Mucosa of rectum (tissue), 2 donors: ENCODE measurements at regions not wholly inside any gene's neighbourhood (a gene's known extent, or its start where the extent isn't known, plus 50 kb on each side); places are given as distances from the start of the nearest gene placed in this dataset.
"Not testable (repeated sequence)": the region's sequence is repeated elsewhere in the genome, so short reads cannot be mapped to it uniquely, and the experiment has no call there.

Experiments
- H3K27ac ChIP-seq, 2 donors: one replicate each; pipeline ENCODE4 v1.7.0; 2013; ENCODE audit warnings: inconsistent platforms in 2 of 2, low read depth in 2 of 2, low read length in 2 of 2
- H3K27me3 ChIP-seq, 2 donors: one replicate each; pipeline ENCODE4 v1.7.0; 2013; ENCODE audit warnings: low read length in 2 of 2; ENCODE audit not compliant: control insufficient read depth in 2 of 2, insufficient read depth in 2 of 2
- H3K36me3 ChIP-seq, 2 donors: one replicate each; pipeline ENCODE4 v1.7.0; 2013; ENCODE audit warnings: low read length in 2 of 2; ENCODE audit not compliant: control insufficient read depth in 2 of 2, insufficient read depth in 2 of 2
- H3K4me1 ChIP-seq, 2 donors: one replicate each; pipeline ENCODE4 v1.7.0; 2013; ENCODE audit warnings: low read length in 2 of 2, mild to moderate bottlenecking in 1 of 2; ENCODE audit not compliant: control insufficient read depth in 2 of 2, insufficient read depth in 2 of 2
- H3K4me3 ChIP-seq, 2 donors: one replicate each; pipeline ENCODE4 v1.7.0; 2013; ENCODE audit warnings: low read length in 2 of 2
- H3K9ac ChIP-seq, 2 donors: one replicate each; pipeline ENCODE4 v1.7.0; 2013; ENCODE audit warnings: low read length in 2 of 2, low read depth in 1 of 2, mild to moderate bottlenecking in 1 of 2
- H3K9me3 ChIP-seq, 2 donors: one replicate each; pipeline ENCODE4 v1.7.0; 2013; ENCODE audit warnings: low read length in 2 of 2; ENCODE audit not compliant: control insufficient read depth in 2 of 2
- donor health status: healthy.
- donor health status: Normal muscosa, but diverticular disease.

- Histone ChIP-seq H3K36me3 (no peaks in the 10 kb centered on the region), H3K27ac (no peak overlapping the region), H3K9ac (no peak overlapping the region), H3K9me3 (no peaks in the 10 kb centered on the region), H3K4me3 (no peak overlapping the region), H3K27me3 (no peaks in the 10 kb centered on the region), H3K4me1 (no peaks in the 10 kb centered on the region)
These were observed 406.9 kb upstream of the SOX5 start for GRCh38 chr12:24356240-24356804.

- Histone ChIP-seq H3K27me3 (no peaks in the 10 kb centered on the region), H3K4me1 (no peaks in the 10 kb centered on the region), H3K36me3 (no peaks in the 10 kb centered on the region), H3K9me3 (no peaks in the 10 kb centered on the region), H3K4me3 (no peak overlapping the region), H3K27ac (no peak overlapping the region), H3K9ac (no peak overlapping the region)
These were observed 402.9 kb upstream of the SOX5 start for GRCh38 chr12:24352363-24352762.

DNA sequence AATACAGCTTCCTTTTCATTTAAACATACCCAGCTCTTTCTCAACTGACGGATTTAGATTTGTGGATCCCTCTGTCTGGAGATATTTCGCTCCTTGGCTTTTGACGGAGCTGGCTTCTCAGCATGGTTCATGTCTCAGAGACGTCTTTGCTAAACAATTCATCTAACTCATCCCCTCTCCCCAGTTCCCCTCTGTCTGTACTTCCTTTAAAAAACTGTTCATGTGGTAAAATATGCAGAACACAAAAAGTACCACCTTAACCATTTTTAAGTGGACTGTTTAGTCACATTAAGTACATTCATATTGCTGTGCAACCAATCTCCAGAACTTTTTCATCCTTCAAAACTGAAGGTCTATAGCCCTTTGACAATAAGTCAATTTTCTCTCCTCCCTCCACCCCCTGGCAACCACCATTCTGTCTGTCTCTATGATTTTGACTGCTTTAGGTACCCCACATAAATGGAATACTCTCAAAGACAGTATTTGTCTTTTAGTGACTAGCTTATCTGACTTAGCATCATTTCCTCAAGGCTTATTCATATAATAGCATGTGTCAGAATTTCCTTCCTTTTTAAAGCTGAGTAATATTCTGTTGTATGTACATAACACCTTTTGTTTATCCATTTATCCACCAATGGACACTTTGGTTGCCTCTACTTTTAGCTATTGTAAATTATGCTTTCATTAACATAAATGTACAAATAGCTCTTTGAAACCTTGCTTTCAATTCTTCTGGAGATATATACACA, 399.8 kb upstream of the SOX5 start:
- Histone ChIP-seq H3K9ac (no peak overlapping the region), H3K27ac (no peak overlapping the region), H3K4me3 (no peak overlapping the region), H3K36me3 (no peaks in the 10 kb centered on the region), H3K9me3 (no peaks in the 10 kb centered on the region), H3K27me3 (no peaks in the 10 kb centered on the region), H3K4me1 (no peaks in the 10 kb centered on the region)

- not testable (repeated sequence) for H3K36me3 ChIP-seq, H3K9ac ChIP-seq, H3K9me3 ChIP-seq, H3K27me3 ChIP-seq, H3K27ac ChIP-seq, H3K4me3 ChIP-seq, H3K4me1 ChIP-seq
These were observed 398.7 kb upstream of the SOX5 start for GRCh38 chr12:24348180-24348579.

GRCh38 chr12:24328261-24328660, 378.8 kb upstream of the SOX5 start:
- Histone ChIP-seq H3K9ac (no peak overlapping the region), H3K4me1 (no peaks in the 10 kb centered on the region), H3K27ac (no peak overlapping the region)

GRCh38 chr12:24325331-24325730, 375.9 kb upstream of the SOX5 start:
- no peak overlapping the region for H3K27ac ChIP-seq
- no peaks in the 10 kb centered on the region for H3K9me3 ChIP-seq
- H3K27me3 ChIP-seq: no peaks in the 10 kb centered on the region
- no peaks in the 10 kb centered on the region for H3K4me1 ChIP-seq
- H3K4me3 ChIP-seq: no peak overlapping the region
- no peaks in the 10 kb centered on the region for H3K36me3 ChIP-seq
- H3K9ac ChIP-seq: no peak overlapping the region

More at GRCh38 chr12:24328261-24328660, 378.8 kb upstream of the SOX5 start:
- H3K27me3 ChIP-seq: no peaks in the 10 kb centered on the region
- no peak overlapping the region for H3K4me3 ChIP-seq
- no peaks in the 10 kb centered on the region for H3K9me3 ChIP-seq
- H3K36me3 ChIP-seq: no peaks in the 10 kb centered on the region

DNA sequence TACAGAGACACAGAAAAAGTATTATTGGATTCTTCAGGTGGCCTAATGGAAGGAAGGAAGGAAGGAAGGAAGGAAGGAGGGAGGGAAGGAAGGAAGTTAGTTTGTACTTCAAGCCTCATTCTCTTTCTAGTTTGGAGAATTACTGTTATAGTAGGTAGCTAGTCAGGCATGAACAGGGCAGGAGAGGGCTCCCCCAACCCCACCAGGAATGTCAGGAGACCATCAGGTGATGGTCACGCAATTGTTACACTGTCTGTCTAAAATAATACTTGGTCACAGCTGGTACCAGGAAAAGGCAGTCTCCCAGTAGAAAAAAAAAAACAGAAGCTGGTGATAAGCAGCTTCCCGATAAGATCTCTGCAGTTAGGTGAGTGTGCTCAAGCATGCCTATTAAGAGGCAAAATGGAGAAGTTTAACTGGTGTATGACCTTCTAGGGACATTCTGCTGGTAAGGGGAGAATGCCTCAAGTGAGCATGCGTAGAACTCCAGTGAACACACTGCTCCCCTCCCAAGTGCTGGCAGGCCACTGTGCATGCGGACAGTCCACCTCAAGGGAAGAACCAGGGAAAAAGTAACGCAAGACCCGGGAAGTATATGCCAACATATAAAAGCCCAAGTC, 358.4 kb upstream of the SOX5 start:
- Histone ChIP-seq H3K27ac (no peak overlapping the region), H3K4me3 (no peak overlapping the region), H3K9me3 (no peaks in the 10 kb centered on the region), H3K4me1 (no peaks in the 10 kb centered on the region), H3K27me3 (no peaks in the 10 kb centered on the region), H3K9ac (no peak overlapping the region), H3K36me3 (no peaks in the 10 kb centered on the region)

DNA sequence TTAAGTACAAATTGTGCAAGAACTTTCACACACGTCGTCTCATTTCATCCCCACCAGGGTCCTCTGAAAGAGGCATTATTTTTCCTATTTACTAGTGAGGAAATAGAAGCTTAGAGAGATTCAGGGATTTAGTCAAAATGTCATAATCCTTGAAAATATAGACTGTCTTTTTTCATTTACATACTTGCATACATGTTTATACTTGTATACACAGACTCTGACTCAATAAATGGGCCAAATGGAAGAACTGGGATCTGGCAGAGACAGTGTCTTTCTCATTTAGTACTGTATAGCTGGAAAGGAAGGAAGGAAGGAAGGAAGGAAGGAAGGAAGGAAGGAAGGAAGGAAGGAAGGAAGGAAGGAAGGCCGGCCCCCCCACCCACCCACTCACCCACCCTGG, 357.7 kb upstream of the SOX5 start:
- no peak overlapping the region for H3K4me3 ChIP-seq
- H3K9ac ChIP-seq: no peak overlapping the region
- H3K4me1 ChIP-seq: no peaks in the 10 kb centered on the region
- no peaks in the 10 kb centered on the region for H3K27me3 ChIP-seq
- no peak overlapping the region for H3K27ac ChIP-seq
- no peaks in the 10 kb centered on the region for H3K36me3 ChIP-seq
- no peaks in the 10 kb centered on the region for H3K9me3 ChIP-seq

- Histone ChIP-seq H3K36me3 (no peaks in the 10 kb centered on the region), H3K27me3 (no peaks in the 10 kb centered on the region), H3K27ac (no peak overlapping the region), H3K9ac (no peak overlapping the region), H3K4me1 (no peaks in the 10 kb centered on the region), H3K4me3 (no peak overlapping the region), H3K9me3 (no peaks in the 10 kb centered on the region)
These were observed 356.5 kb upstream of the SOX5 start for GRCh38 chr12:24306001-24306400.

- no peaks in the 10 kb centered on the region for H3K27me3 ChIP-seq
- no peaks in the 10 kb centered on the region for H3K9me3 ChIP-seq
- no peak overlapping the region for H3K4me3 ChIP-seq
- no peak overlapping the region for H3K9ac ChIP-seq
- no peak overlapping the region for H3K27ac ChIP-seq
- no peaks in the 10 kb centered on the region for H3K4me1 ChIP-seq
- no peaks in the 10 kb centered on the region for H3K36me3 ChIP-seq
These were observed 354.8 kb upstream of the SOX5 start for GRCh38 chr12:24304285-24304684.
